ENCODE measurements at regions not wholly inside any gene's neighbourhood (a gene's known extent, or its start where the extent isn't known, plus 50 kb on each side); places are given as distances from the start of the nearest gene placed in this dataset.

DNA sequence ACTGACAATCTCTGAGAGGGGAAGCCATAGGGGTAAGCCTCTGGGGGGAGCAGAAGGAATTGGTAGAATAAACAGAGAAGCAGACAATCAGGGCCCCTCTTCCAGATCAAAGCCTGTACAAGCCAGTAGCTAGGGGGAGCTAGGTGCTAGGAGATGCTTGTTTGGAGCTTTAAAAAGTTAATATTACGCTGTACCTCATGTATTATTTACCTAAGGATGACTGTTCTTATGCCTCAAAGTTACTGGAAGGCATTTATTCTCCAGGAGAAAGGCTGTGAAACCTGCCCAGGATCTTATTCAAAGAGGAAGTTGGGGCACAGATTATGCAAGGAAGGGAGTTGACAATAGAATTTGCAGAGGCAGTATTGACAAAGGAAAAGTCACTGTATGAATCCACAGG, 111.8 kb upstream of the SLC35F1 start:
- TF ChIP-seq, protein P1, sequence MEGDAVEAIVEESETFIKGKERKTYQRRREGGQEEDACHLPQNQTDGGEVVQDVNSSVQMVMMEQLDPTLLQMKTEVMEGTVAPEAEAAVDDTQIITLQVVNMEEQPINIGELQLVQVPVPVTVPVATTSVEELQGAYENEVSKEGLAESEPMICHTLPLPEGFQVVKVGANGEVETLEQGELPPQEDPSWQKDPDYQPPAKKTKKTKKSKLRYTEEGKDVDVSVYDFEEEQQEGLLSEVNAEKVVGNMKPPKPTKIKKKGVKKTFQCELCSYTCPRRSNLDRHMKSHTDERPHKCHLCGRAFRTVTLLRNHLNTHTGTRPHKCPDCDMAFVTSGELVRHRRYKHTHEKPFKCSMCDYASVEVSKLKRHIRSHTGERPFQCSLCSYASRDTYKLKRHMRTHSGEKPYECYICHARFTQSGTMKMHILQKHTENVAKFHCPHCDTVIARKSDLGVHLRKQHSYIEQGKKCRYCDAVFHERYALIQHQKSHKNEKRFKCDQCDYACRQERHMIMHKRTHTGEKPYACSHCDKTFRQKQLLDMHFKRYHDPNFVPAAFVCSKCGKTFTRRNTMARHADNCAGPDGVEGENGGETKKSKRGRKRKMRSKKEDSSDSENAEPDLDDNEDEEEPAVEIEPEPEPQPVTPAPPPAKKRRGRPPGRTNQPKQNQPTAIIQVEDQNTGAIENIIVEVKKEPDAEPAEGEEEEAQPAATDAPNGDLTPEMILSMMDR (IDR thresholded peaks at IDR 0.05): no peak
- no peak for TF ChIP-seq POLR2A (IDR thresholded peaks at IDR 0.05)
- no peak for TF ChIP-seq POLR2AphosphoS5 (IDR thresholded peaks at IDR 0.05)
- TF ChIP-seq EP300 (IDR thresholded peaks at IDR 0.05): no peak

Measured in gastroesophageal sphincter (tissue), 3 donors.